ENCODE measurements at regions not wholly inside any gene's neighbourhood (a gene's known extent, or its start where the extent isn't known, plus 50 kb on each side); places are given as distances from the start of the nearest gene placed in this dataset.

DNA sequence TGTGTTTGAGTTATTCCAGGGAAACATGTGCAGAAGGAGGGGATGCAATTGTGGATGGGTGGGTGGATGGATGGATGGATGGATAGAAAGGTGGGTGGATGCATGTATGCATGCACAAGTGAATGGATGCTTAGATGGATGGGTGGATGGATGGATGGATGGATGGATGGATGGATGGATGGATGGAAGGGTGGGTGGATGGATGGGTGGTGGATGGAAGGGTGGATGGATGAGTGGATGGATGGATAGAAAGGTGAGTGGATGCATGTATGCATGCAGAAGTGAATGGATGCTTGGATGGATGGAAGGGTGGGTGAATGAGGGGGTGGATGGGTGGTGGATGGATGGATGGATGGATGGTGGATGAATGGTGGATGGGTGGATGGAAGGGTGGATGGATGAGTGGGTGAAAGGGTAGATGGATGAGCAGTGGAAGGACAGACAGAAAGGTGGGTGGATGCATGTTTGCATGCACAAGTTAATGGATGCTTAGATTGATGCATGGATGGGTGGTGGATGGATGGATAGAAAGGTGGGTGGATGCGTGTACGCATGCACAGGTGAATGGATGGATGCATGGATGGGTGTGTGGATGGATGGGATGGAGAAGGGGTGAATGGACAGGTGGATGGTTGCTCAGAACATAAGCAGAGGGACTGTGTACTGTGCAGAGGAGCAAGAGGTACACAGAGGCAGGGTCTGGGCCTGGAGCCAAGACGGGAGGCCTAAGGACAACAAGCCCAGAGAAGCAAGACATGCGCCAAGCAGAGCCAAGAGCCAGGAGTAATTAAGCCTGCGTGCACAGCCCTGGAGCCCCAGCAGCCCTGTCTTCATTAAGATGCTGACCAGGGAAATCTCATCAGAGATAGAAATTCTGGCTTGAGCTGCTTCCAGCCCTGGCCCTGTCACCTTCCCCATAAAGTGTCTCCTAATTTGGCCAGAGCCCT lies 84.6 kb upstream of the PPP1R26 start:
- Histone ChIP-seq H3K27ac (no peak overlapping the region), H3K9me3 (peaks cover 0 to 22% (median 19%) of the 10 kb centered on the region in 4 donors), H3K4me3 (no peak overlapping the region), H3K4me1 (no peaks in the 10 kb centered on the region), H3K27me3 (peaks cover 0 to 65% (median 0%) of the 10 kb centered on the region in 3 donors), H3K36me3 (no peaks in the 10 kb centered on the region)
- DNase-seq, result peak in 1 of 2 donors; percentile 34
- 76 to 87% (median 84%) methylated on average over 5 of the region's 5 CpGs for WGBS, 5 donors
- intact Hi-C loops (cut with DNase I; ENCODE audit: low total_unique reads), result no loop called here
- TF ChIP-seq POLR2AphosphoS5 (IDR thresholded peaks at IDR 0.05) (no peak), EP300 (IDR thresholded peaks at IDR 0.05) (no peak), POLR2A (IDR thresholded peaks at IDR 0.05) (no peak)
- TF ChIP-seq, protein P1, sequence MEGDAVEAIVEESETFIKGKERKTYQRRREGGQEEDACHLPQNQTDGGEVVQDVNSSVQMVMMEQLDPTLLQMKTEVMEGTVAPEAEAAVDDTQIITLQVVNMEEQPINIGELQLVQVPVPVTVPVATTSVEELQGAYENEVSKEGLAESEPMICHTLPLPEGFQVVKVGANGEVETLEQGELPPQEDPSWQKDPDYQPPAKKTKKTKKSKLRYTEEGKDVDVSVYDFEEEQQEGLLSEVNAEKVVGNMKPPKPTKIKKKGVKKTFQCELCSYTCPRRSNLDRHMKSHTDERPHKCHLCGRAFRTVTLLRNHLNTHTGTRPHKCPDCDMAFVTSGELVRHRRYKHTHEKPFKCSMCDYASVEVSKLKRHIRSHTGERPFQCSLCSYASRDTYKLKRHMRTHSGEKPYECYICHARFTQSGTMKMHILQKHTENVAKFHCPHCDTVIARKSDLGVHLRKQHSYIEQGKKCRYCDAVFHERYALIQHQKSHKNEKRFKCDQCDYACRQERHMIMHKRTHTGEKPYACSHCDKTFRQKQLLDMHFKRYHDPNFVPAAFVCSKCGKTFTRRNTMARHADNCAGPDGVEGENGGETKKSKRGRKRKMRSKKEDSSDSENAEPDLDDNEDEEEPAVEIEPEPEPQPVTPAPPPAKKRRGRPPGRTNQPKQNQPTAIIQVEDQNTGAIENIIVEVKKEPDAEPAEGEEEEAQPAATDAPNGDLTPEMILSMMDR (IDR thresholded peaks at IDR 0.05), result no peak

DNA sequence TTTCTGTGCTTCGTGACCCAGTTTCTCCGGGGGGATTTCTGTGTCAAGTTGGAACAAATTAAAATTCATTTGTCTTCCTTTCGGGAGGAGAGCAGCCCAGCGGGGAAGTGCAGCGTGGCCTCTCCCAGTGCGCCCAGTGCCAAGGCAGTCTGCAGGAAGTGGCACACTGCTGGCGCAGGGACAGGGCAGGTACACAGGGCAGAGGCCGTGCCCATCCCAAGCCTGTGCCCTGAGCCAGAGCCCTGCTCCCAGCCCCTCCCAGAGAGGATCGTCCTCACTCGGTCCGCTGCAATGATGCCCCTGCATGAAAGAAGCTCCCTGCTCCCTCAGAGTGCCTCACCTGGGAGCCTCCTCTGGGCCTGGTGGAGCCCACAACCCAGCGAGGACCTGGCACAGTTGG lies 82.4 kb upstream of the PPP1R26 start:
- Histone ChIP-seq H3K36me3 (no peaks in the 10 kb centered on the region), H3K4me1 (no peaks in the 10 kb centered on the region), H3K27ac (no peak overlapping the region), H3K4me3 (no peak overlapping the region), H3K9me3 (peaks cover 0 to 22% (median 19%) of the 10 kb centered on the region in 4 donors), H3K27me3 (peaks cover 0 to 60% (median 0%) of the 10 kb centered on the region in 3 donors)
- intact Hi-C loops (cut with DNase I; ENCODE audit: low total_unique reads), result no loop called here
- 90 to 96% (median 92%) methylated on average over 10 to 12 of the region's 12 CpGs for WGBS, 5 donors
- TF ChIP-seq, protein P1 (IDR thresholded peaks at IDR 0.05), result no peak
- TF ChIP-seq POLR2A (IDR thresholded peaks at IDR 0.05), result no peak
- TF ChIP-seq POLR2AphosphoS5 (IDR thresholded peaks at IDR 0.05), result no peak
- TF ChIP-seq EP300 (IDR thresholded peaks at IDR 0.05), result no peak
- DNase-seq, result no peak

DNA sequence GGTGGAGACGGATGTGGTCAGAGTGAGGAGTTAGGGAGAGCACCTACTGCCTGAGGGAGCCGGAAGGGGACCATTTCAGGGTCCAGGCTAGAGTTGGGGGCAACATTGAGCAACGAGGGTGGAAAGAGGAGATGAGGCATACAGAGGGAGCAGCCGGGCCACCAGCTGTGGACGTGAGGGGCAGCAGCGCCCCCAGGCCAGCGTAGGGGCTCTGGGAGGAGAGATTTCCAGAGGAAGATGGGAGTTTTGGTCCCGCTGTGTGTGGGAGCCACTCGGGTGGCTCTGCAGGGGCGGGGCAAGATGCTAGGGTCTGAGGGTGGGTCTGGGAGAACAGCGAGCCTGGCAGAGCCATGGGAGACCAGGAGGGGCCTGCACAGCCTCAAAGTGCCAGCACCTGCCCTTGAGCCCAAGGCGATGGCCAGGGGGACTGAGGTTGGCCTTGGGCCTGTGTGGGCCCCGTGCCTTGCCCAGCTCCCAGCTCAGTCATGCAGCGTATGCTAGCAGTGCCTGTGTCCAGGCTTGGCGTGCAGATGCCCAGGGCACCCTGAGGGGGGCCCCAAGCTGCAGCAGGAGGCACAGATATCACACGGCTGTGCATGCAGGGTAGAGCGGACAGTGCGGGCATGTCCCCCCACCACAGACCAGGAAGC lies 80.5 kb upstream of the PPP1R26 start:
- 70 to 80% (median 76%) methylated on average over 16 to 18 of the region's 18 CpGs for WGBS, 5 donors
- TF ChIP-seq POLR2A (IDR thresholded peaks at IDR 0.05) (no peak), EP300 (IDR thresholded peaks at IDR 0.05) (no peak), POLR2AphosphoS5 (IDR thresholded peaks at IDR 0.05) (no peak)
- TF ChIP-seq, protein P1 (IDR thresholded peaks at IDR 0.05), result no peak
- Histone ChIP-seq H3K4me1 (no peaks in the 10 kb centered on the region), H3K4me3 (no peak overlapping the region), H3K36me3 (no peaks in the 10 kb centered on the region), H3K27me3 (peaks cover 0 to 66% (median 0%) of the 10 kb centered on the region in 3 donors), H3K9me3 (peaks cover 0 to 22% (median 19%) of the 10 kb centered on the region in 4 donors), H3K27ac (no peak overlapping the region)
- intact Hi-C loops (cut with DNase I; ENCODE audit: low total_unique reads), result no loop called here
- DNase-seq, result no peak

DNA sequence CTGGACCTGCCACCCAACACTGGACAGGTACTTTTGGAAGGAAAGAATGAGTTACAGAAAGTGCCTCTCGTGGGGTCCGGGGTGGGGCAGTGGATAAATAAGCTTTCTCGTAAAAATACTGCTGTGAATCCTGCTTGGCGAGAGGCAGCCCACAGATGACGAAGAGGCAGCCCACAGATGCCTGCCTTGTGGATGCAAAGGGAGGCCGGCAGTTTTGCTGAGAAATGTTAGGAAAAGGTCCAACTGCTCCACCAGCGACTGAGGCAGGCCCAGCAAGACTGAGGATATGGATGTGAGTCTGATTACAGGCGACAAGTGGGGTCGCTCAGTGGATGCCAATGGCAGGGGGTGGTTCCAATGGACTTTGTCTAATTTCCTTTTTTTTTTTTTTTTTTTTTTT lies 79.1 kb upstream of the PPP1R26 start:
- TF ChIP-seq, protein P1 (IDR thresholded peaks at IDR 0.05), result no peak
- TF ChIP-seq POLR2AphosphoS5 (IDR thresholded peaks at IDR 0.05) (no peak), EP300 (IDR thresholded peaks at IDR 0.05) (no peak), POLR2A (IDR thresholded peaks at IDR 0.05) (no peak)
- peaks cover 0 to 69% (median 0%) of the 10 kb centered on the region in 3 donors for H3K27me3 ChIP-seq
- WGBS, 5 donors, result 64 to 76% (median 72%) methylated on average over 9 of the region's 9 CpGs
- intact Hi-C loops (cut with DNase I; ENCODE audit: low total_unique reads), result no loop called here
- H3K9me3 ChIP-seq, result peaks cover 0 to 18% (median 17%) of the 10 kb centered on the region in 4 donors
- no peaks in the 10 kb centered on the region for H3K4me1 ChIP-seq
- H3K36me3 ChIP-seq, result no peaks in the 10 kb centered on the region
- DNase-seq, result no peak
- H3K27ac ChIP-seq, result no peak overlapping the region
- no peak overlapping the region for H3K4me3 ChIP-seq

Data from stomach (tissue), 8 donors.